Activated naive CD8-positive, alpha-beta T cell treated with anti-CD3 and anti-CD28 coated beads, Interleukin-2, amount 50 U/mL, for 24 hours (primary cell): ENCODE measurements at regions not wholly inside any gene's neighbourhood (a gene's known extent, or its start where the extent isn't known, plus 50 kb on each side); places are given as distances from the start of the nearest gene placed in this dataset.

Source experiments
- ATAC-seq: fragments of 150-1000 bp; cut with Tn5 transposase; one replicate; pipeline ENCODE4 v1.10.0; 2021
- DNase-seq: peaks from one replicate; pipeline ENCODE4 v3.0.0; 2021
- H3K27ac Mint-ChIP-seq: one replicate; pipeline ENCODE4 v1.8.0; 2021; ENCODE audit warnings: mild to moderate bottlenecking, mixed read lengths
- H3K27me3 Mint-ChIP-seq: one replicate; pipeline ENCODE4 v1.8.0; 2021; ENCODE audit warnings: mixed read lengths
- H3K36me3 Mint-ChIP-seq: one replicate; pipeline ENCODE4 v1.8.0; 2021; ENCODE audit warnings: low read depth, mixed read lengths
- H3K4me1 Mint-ChIP-seq: one replicate; pipeline ENCODE4 v1.8.0; 2021; ENCODE audit warnings: mixed read lengths
- H3K4me3 Mint-ChIP-seq: one replicate; pipeline ENCODE4 v1.8.0; 2021; ENCODE audit warnings: mild to moderate bottlenecking, moderate library complexity, mixed read lengths
- H3K9me3 Mint-ChIP-seq: one replicate; pipeline ENCODE4 v1.8.0; 2021; ENCODE audit warnings: mixed read lengths

- Mint-ChIP-seq H3K27ac (no peak overlapping the region), H3K36me3 (no peaks in the 10 kb centered on the region), H3K27me3 (peaks cover 2% of the 10 kb centered on the region), H3K4me3 (no peak overlapping the region), H3K4me1 (no peaks in the 10 kb centered on the region), H3K9me3 (no peaks in the 10 kb centered on the region)
- ATAC-seq (no peak), DNase-seq (no peak)
These were observed 82.7 kb upstream of the STK32A start for GRCh38 chr5:147152086-147152485.

DNA sequence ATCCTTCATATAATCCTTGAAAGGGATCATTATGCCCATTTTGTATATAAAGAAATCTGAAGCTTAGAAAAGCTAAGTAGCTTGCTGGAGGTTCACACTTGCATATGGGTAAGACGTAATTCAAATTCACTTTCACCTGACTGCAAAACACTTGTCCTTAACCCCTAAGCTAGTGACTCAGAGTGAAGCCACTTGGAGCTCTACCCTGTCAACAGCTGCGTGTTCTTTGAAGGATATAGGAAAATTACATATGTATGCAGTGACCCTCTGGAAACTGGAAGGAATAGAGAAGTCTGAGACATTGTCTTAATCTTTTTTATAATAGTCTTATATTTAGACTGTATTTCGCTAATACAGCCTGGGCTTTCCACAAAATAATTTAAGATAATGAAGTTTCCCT is 80.0 kb upstream of the STK32A start:
- Mint-ChIP-seq H3K36me3 (no peaks in the 10 kb centered on the region), H3K27ac (no peak overlapping the region), H3K9me3 (no peaks in the 10 kb centered on the region), H3K4me1 (no peaks in the 10 kb centered on the region), H3K27me3 (no peaks in the 10 kb centered on the region), H3K4me3 (no peak overlapping the region)
- ATAC-seq (no peak), DNase-seq (no peak)

DNA sequence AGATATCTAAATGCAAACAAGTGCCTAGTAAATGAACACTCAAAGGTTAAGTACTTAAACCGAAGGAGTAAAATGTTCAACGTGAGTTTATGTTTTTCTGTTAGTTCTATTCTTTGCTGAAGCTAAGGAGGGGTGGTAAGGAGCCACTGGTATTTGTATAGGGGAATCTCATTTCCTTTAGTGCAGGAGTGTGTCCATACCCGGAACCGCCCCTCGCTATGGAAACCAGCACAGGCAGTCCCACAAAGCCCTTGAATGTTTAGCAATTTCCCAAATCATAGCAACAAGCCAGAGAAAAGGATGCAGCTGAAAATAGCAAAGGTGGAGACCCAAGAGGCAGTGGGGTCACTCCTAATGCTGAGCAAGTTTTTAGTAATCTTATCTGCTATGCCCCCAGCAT is 78.8 kb upstream of the STK32A start:
- Mint-ChIP-seq H3K4me1 (no peaks in the 10 kb centered on the region), H3K9me3 (no peaks in the 10 kb centered on the region), H3K27me3 (no peaks in the 10 kb centered on the region), H3K4me3 (no peak overlapping the region), H3K36me3 (no peaks in the 10 kb centered on the region), H3K27ac (no peak overlapping the region)
- ATAC-seq (no peak), DNase-seq (no peak)

DNA sequence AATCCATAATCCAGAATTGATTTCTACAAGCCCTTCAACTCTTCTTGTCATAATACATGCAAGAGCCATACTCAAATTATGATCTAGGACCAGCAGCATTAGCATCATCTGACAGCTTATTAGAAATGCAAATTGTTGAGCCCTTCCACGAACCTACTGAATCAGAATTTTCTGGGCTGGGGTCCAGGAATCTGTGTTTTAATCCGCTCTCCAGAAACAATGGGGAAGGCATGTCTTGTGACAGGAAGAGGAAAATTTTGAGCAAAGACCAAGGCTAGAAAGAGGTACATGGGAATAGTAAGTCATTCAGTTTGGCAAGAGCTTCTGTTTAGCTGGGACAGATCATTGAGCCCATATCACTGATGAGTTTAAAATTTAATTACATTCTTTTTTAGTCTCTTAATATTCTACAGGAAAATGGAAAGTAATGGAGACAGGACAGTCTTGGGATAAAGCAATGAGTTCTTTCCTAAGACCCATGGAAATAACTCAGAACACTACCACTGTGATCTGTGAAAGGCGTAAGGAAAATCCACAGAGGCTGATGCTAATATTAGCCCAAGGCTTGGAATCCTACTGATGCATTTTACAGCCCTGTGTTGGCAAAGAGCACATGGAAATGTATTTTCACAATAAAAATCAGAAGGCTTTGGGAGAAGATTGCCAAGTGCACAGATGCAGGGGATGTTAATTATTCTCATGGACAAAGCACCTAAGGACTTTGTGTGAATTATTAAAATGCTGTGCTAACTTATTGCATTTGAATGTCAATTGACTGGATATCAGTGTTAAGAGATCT is 73.7 kb upstream of the STK32A start:
- H3K27me3 Mint-ChIP-seq: peaks cover 4% of the 10 kb centered on the region

GRCh38 chr5:147162740-147163139 is 72.1 kb upstream of the STK32A start:
- ATAC-seq (no peak), DNase-seq (no peak)
- no peak overlapping the region for H3K4me3 Mint-ChIP-seq
- H3K27ac Mint-ChIP-seq: no peak overlapping the region
- H3K4me1 Mint-ChIP-seq: no peaks in the 10 kb centered on the region
- H3K27me3 Mint-ChIP-seq: peaks cover 4% of the 10 kb centered on the region
- H3K36me3 Mint-ChIP-seq: no peaks in the 10 kb centered on the region
- no peaks in the 10 kb centered on the region for H3K9me3 Mint-ChIP-seq

More for the DNA sequence above, 73.7 kb upstream of the STK32A start:
- Mint-ChIP-seq H3K36me3 (no peaks in the 10 kb centered on the region), H3K4me1 (no peaks in the 10 kb centered on the region), H3K9me3 (no peaks in the 10 kb centered on the region), H3K27ac (no peak overlapping the region), H3K4me3 (no peak overlapping the region)
- ATAC-seq: no peak
- DNase-seq: no peak

DNA sequence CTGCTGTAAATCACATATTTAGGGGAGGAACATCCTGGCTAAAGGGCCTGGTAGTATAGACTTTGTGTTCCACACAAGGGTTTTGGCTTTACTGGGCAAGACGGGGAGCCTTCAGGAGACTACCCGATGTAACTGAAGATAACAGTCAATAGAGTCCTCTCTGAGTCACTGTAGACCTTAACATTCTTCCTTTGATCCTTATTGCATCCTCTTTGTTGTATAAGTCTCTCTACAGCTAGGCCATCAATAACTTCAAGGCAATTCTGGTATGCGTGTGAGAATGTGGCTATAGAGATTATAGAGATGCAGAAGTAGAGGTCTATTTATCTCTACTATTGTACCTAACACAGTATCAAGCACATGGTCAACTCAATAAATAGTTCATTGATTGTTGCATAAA is 67.3 kb upstream of the STK32A start:
- Mint-ChIP-seq H3K4me1 (no peaks in the 10 kb centered on the region), H3K9me3 (no peaks in the 10 kb centered on the region), H3K27ac (no peak overlapping the region), H3K36me3 (no peaks in the 10 kb centered on the region), H3K4me3 (no peak overlapping the region), H3K27me3 (peaks cover 4% of the 10 kb centered on the region)
- DNase-seq (no peak), ATAC-seq (no peak)

GRCh38 chr5:147168578-147169327 is 66.1 kb upstream of the STK32A start:
- H3K4me1 Mint-ChIP-seq: no peaks in the 10 kb centered on the region
- H3K27ac Mint-ChIP-seq: no peak overlapping the region
- no peak overlapping the region for H3K4me3 Mint-ChIP-seq
- no peaks in the 10 kb centered on the region for H3K9me3 Mint-ChIP-seq
- H3K36me3 Mint-ChIP-seq: no peaks in the 10 kb centered on the region
- H3K27me3 Mint-ChIP-seq: peaks cover 2% of the 10 kb centered on the region
- ATAC-seq: no peak
- no peak for DNase-seq

DNA sequence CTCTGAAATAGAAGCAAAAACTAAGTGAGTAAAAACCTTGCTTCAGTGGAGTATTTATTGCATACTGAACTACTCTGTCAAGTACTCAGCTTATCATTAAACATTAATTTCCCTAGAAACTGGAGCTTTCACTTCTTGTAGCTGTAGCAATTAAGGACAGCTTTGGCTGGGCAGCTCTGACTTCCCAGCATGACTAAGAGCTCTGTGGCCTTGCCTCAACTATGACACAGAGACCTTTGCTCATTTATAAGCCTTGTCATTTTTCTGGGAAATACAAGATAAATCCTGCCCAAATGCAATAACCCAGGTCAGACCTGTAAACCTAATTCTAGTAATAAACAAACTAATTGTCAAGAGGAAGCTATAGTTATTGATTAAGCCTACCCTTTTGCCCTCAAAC is 65.4 kb upstream of the STK32A start:
- DNase-seq (no peak), ATAC-seq (no peak)
- H3K9me3 Mint-ChIP-seq: no peaks in the 10 kb centered on the region
- no peak overlapping the region for H3K4me3 Mint-ChIP-seq
- no peaks in the 10 kb centered on the region for H3K4me1 Mint-ChIP-seq
- H3K27ac Mint-ChIP-seq: no peak overlapping the region
- H3K27me3 Mint-ChIP-seq: no peaks in the 10 kb centered on the region
- H3K36me3 Mint-ChIP-seq: no peaks in the 10 kb centered on the region

DNA sequence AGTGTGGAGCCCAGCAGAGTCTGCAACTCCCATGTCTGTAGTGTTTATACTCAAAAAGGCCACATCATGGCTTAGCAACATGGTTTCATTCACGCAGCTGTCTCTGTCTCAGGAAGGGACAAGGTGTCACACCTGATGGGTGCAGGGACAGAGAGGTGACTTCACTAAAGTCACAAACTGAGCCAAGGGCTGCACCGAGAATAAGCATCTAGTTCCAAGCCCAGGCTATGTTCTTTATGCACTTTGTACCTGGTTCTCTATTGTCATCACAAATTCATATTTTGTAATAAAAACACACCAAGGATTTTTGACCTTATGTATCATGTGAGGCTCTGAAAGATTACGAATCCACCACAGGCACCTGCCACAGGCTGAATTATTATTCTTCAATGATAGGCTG is 64.9 kb upstream of the STK32A start:
- no peaks in the 10 kb centered on the region for H3K9me3 Mint-ChIP-seq
- DNase-seq (no peak), ATAC-seq (no peak)
- H3K27me3 Mint-ChIP-seq: no peaks in the 10 kb centered on the region
- no peaks in the 10 kb centered on the region for H3K36me3 Mint-ChIP-seq
- H3K4me3 Mint-ChIP-seq: no peak overlapping the region
- H3K27ac Mint-ChIP-seq: no peak overlapping the region
- no peaks in the 10 kb centered on the region for H3K4me1 Mint-ChIP-seq

GRCh38 chr5:147170603-147171002 is 64.2 kb upstream of the STK32A start:
- no peaks in the 10 kb centered on the region for H3K9me3 Mint-ChIP-seq
- H3K4me1 Mint-ChIP-seq: no peaks in the 10 kb centered on the region
- no peaks in the 10 kb centered on the region for H3K27me3 Mint-ChIP-seq
- H3K27ac Mint-ChIP-seq: no peak overlapping the region
- ATAC-seq (no peak), DNase-seq (no peak)
- H3K4me3 Mint-ChIP-seq: no peak overlapping the region
- no peaks in the 10 kb centered on the region for H3K36me3 Mint-ChIP-seq

GRCh38 chr5:147174671-147175265 is 60.1 kb upstream of the STK32A start:
- Mint-ChIP-seq H3K27me3 (peaks cover 4% of the 10 kb centered on the region), H3K9me3 (no peaks in the 10 kb centered on the region), H3K4me3 (no peak overlapping the region), H3K27ac (no peak overlapping the region), H3K36me3 (no peaks in the 10 kb centered on the region), H3K4me1 (no peaks in the 10 kb centered on the region)
- ATAC-seq: no peak
- no peak for DNase-seq

DNA sequence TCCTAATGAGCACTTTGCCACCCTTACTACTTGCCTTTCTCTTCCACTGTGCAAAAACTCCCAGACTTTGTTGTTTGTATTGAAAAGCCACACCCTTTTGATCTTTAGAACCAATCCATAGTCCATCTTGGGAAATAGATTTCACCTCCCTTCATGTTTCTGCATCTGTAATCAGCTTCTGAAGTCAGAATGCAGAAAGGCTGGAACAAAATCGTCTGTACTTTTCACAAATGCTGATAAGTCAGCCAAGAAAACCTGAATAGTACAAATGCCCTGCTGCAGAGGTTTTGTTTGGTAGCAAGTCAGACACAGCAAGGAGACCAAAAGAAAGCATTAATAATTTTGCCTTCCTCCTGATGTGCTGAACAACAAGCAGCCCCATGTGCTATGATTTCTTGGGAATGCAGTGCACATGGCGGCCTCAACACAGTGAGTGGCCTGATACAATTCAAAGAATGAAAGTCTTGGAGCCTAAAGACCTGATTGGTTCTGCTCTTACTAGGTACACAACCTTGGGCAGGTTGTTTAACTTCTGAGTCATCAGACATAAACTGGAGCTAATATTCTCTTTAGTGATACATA is 59.2 kb upstream of the STK32A start:
- no peak for ATAC-seq
- Mint-ChIP-seq H3K27me3 (peaks cover 5% of the 10 kb centered on the region), H3K4me1 (no peaks in the 10 kb centered on the region), H3K36me3 (no peaks in the 10 kb centered on the region), H3K9me3 (no peaks in the 10 kb centered on the region), H3K4me3 (no peak overlapping the region), H3K27ac (no peak overlapping the region)
- DNase-seq: no peak

- Mint-ChIP-seq H3K4me3 (no peak overlapping the region), H3K36me3 (no peaks in the 10 kb centered on the region), H3K9me3 (no peaks in the 10 kb centered on the region), H3K27me3 (peaks cover 5% of the 10 kb centered on the region), H3K4me1 (no peaks in the 10 kb centered on the region), H3K27ac (no peak overlapping the region)
- DNase-seq (no peak), ATAC-seq (no peak)
These were observed 58.4 kb upstream of the STK32A start for GRCh38 chr5:147176422-147176821.

GRCh38 chr5:147177125-147177840 is 57.5 kb upstream of the STK32A start:
- Mint-ChIP-seq H3K4me3 (no peak overlapping the region), H3K36me3 (no peaks in the 10 kb centered on the region), H3K27me3 (peaks cover 5% of the 10 kb centered on the region), H3K4me1 (no peaks in the 10 kb centered on the region), H3K27ac (no peak overlapping the region), H3K9me3 (no peaks in the 10 kb centered on the region)
- DNase-seq (no peak), ATAC-seq (no peak)
